Keratinocyte (primary cell): ENCODE measurements at regions not wholly inside any gene's neighbourhood (a gene's known extent, or its start where the extent isn't known, plus 50 kb on each side); places are given as distances from the start of the nearest gene placed in this dataset.

Source experiments
- DNase-seq: peaks from one replicate; pipeline ENCODE4 v3.0.0-alpha.2; 2011; ENCODE audit warnings: low read depth, missing footprints, low spot score
- FAIRE-seq: peaks from 2 replicates; lab custom pipeline; 2011; peaks lifted over from hg19 to GRCh38; lab: Jason Lieb, UNC
- H2AFZ ChIP-seq: 2 replicates; pipeline ENCODE4 v1.6.0; 2012; ENCODE audit warnings: low read length, control low read depth, inconsistent platforms; ENCODE audit not compliant: control insufficient read depth
- H3K27ac ChIP-seq: 2 replicates; pipeline ENCODE4 v1.5.1; 2011; ENCODE audit warnings: low read length; ENCODE audit not compliant: control insufficient read depth, insufficient read depth
- H3K27me3 ChIP-seq: 3 replicates; pipeline ENCODE4 v1.6.0; 2011; ENCODE audit warnings: low read length; ENCODE audit not compliant: control insufficient read depth, insufficient read depth; ENCODE audit errors: extremely low read depth
- H3K36me3 ChIP-seq, 2 experiments: 2 replicates in 1 of 2; 3 replicates in 1 of 2; pipeline ENCODE4 v1.5.1; 2011; ENCODE audit warnings: low read length in 2 of 2, mild to moderate bottlenecking in 1 of 2; ENCODE audit not compliant: control insufficient read depth in 2 of 2, insufficient read depth in 2 of 2; ENCODE audit errors: extremely low read depth in 1 of 2
- H3K4me1 ChIP-seq: 3 replicates; pipeline ENCODE4 v1.5.1; 2011; ENCODE audit warnings: low read length; ENCODE audit not compliant: control insufficient read depth, insufficient read depth; ENCODE audit errors: extremely low read depth
- H3K4me2 ChIP-seq: 3 replicates; pipeline ENCODE4 v1.6.0; 2011; ENCODE audit warnings: low read depth, low read length; ENCODE audit not compliant: control insufficient read depth, insufficient read depth; ENCODE audit errors: extremely low read depth
- H3K4me3 ChIP-seq, 3 experiments: fragments of 200-600 bp in 1 of 3; sonication (generic) in 1 of 3; 2 replicates in 2 of 3; 3 replicates in 1 of 3; pipeline ENCODE4 v1.5.1; 2011 to 2016; ENCODE audit warnings: low read length in 3 of 3, mild to moderate bottlenecking in 3 of 3, control low read depth in 2 of 3, inconsistent platforms in 1 of 3, low read depth in 1 of 3, mixed read lengths in 1 of 3, mixed run types in 1 of 3, moderate library complexity in 1 of 3; ENCODE audit not compliant: control insufficient read depth in 2 of 3, insufficient read depth in 2 of 3; ENCODE audit errors: extremely low read depth in 1 of 3
- H3K79me2 ChIP-seq: 2 replicates; pipeline ENCODE4 v1.6.0; 2012; ENCODE audit warnings: low read length; ENCODE audit not compliant: control insufficient read depth, insufficient read depth
- H3K9ac ChIP-seq: 3 replicates; pipeline ENCODE4 v1.6.0; 2011; ENCODE audit warnings: low read length; ENCODE audit not compliant: control insufficient read depth, insufficient read depth; ENCODE audit errors: extremely low read depth
- H3K9me1 ChIP-seq: 3 replicates; pipeline ENCODE4 v1.6.0; 2011; ENCODE audit warnings: low read length; ENCODE audit not compliant: control insufficient read depth, insufficient read depth; ENCODE audit errors: extremely low read depth
- H3K9me3 ChIP-seq: 2 replicates; pipeline ENCODE4 v1.5.1; 2012; ENCODE audit warnings: low read depth, low read length; ENCODE audit not compliant: control insufficient read depth
- H4K20me1 ChIP-seq: 3 replicates; pipeline ENCODE4 v1.6.0; 2011; ENCODE audit warnings: low read length; ENCODE audit not compliant: control insufficient read depth, insufficient read depth; ENCODE audit errors: extremely low read depth
- EZH2 ChIP-seq: IDR thresholded peaks from one replicate; pipeline ENCODE4 v1.6.1; 2012; ENCODE audit warnings: inconsistent platforms, mild to moderate bottlenecking, low read length, moderate library complexity
- dilution Hi-C: fragments of 300-500 bp; cut with MboI; formaldehyde crosslinking; loops from one replicate; pipeline ENCODE4 v1.7.0; 2020; ENCODE audit warnings: low sequenced_read_pairs; ENCODE audit not compliant: extremely low pct_ligation_motif_present
- TF ChIP-seq, protein P1 (sequence below), 3 experiments: IDR thresholded peaks in 1 of 3; conservative IDR thresholded peaks in 1 of 3; optimal IDR thresholded peaks in 1 of 3; 2 replicates in 2 of 3; 3 replicates in 1 of 3; pipeline versions ENCODE3 to v1.5.1; 2011; ENCODE audit warnings: low read length in 3 of 3, mild to moderate bottlenecking in 3 of 3, moderate library complexity in 2 of 3, control low read depth in 1 of 3, inconsistent platforms in 1 of 3; ENCODE audit not compliant: insufficient read depth in 2 of 3; ENCODE audit errors: extremely low read depth in 1 of 3

DNA sequence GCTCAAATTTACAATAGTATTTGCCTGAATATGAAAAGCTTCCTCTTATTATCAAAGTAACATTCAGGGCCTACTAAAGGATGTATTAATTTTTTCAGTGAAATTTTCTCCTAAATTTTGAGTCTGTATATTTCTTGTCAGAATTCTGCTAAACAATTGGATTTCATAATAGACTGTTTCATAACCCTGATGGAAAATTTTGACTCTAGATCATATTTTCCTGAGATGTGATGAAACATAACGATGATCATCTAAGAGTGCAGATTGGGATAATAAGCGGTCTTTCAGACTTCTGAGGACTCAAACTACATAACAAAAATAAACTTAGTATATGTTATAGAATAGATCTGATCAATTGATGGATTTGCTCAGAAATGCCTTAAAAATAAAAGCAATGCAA lies 574.5 kb upstream of the TBL1XR1 start:
- no peak overlapping the region for H3K4me2 ChIP-seq
- no peak overlapping the region for H3K27ac ChIP-seq
- TF ChIP-seq EZH2: no peak
- TF ChIP-seq, protein P1, sequence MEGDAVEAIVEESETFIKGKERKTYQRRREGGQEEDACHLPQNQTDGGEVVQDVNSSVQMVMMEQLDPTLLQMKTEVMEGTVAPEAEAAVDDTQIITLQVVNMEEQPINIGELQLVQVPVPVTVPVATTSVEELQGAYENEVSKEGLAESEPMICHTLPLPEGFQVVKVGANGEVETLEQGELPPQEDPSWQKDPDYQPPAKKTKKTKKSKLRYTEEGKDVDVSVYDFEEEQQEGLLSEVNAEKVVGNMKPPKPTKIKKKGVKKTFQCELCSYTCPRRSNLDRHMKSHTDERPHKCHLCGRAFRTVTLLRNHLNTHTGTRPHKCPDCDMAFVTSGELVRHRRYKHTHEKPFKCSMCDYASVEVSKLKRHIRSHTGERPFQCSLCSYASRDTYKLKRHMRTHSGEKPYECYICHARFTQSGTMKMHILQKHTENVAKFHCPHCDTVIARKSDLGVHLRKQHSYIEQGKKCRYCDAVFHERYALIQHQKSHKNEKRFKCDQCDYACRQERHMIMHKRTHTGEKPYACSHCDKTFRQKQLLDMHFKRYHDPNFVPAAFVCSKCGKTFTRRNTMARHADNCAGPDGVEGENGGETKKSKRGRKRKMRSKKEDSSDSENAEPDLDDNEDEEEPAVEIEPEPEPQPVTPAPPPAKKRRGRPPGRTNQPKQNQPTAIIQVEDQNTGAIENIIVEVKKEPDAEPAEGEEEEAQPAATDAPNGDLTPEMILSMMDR (optimal IDR thresholded peaks at IDR 0.05 in 1 of 3, IDR thresholded peaks at IDR 0.05 in 1 of 3, conservative IDR thresholded peaks at IDR 0.05 in 1 of 3; ENCODE audit: extremely low read depth in 1 of 3, insufficient read depth in 2 of 3, low read length in 3 of 3): no peak
- DNase-seq (no peak), FAIRE-seq (no peak)
- no peaks in the 10 kb centered on the region for H3K9me3 ChIP-seq
- H3K36me3 ChIP-seq: no peaks in the 10 kb centered on the region
- no peak overlapping the region for H3K4me3 ChIP-seq
- no peaks in the 10 kb centered on the region for H4K20me1 ChIP-seq
- no peaks in the 10 kb centered on the region for H3K9me1 ChIP-seq
- no peak overlapping the region for H2AFZ ChIP-seq
- no peaks in the 10 kb centered on the region for H3K27me3 ChIP-seq
- H3K9ac ChIP-seq: no peak overlapping the region
- peaks cover 22% of the 10 kb centered on the region for H3K4me1 ChIP-seq
- dilution Hi-C loops: no loop called here
- H3K79me2 ChIP-seq: no peaks in the 10 kb centered on the region

DNA sequence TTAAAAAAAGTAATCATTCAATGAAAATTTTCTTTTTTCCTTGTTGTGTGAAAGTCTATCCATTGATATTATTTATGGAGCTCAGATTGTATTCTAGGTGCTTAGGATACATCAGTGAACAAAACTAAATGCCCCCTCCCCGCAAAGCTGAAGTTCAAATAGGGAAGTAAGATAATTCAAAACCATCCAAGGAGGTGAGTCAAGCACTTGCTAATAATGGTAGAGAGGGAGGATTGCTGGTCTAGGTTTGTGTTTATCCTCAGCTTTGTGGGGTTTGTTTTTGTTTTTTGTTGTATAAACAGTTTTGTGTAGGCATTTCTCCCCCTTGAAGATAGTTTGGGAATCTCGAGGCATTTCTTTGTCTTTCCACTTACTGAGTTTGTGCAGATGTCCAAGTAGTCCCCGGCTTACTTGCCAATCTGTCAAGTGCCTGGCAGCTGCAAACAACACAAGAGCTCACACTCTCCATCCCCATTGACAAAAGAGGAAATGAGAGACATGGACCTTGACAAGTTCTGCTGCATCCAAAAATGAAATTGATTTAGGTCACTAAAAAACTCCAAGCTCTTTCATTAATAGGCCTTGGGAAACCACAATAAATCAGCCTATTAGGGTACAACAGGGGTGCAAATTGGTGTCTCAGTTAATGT lies 575.8 kb upstream of the TBL1XR1 start:
- H2AFZ ChIP-seq: no peak overlapping the region
- H3K79me2 ChIP-seq: no peaks in the 10 kb centered on the region
- FAIRE-seq: no peak
- no peaks in the 10 kb centered on the region for H3K9me3 ChIP-seq
- no peak overlapping the region for H3K27ac ChIP-seq
- no peak overlapping the region for H3K4me3 ChIP-seq
- H3K4me1 ChIP-seq: peaks cover 29% of the 10 kb centered on the region
- no peaks in the 10 kb centered on the region for H4K20me1 ChIP-seq
- H3K9me1 ChIP-seq: no peaks in the 10 kb centered on the region
- no peak for DNase-seq
- no peak overlapping the region for H3K9ac ChIP-seq
- TF ChIP-seq, protein P1 (optimal IDR thresholded peaks at IDR 0.05 in 1 of 3, IDR thresholded peaks at IDR 0.05 in 1 of 3, conservative IDR thresholded peaks at IDR 0.05 in 1 of 3; ENCODE audit: extremely low read depth in 1 of 3, insufficient read depth in 2 of 3, low read length in 3 of 3): no peak
- dilution Hi-C loops: no loop called here
- H3K36me3 ChIP-seq: no peaks in the 10 kb centered on the region
- H3K27me3 ChIP-seq: no peaks in the 10 kb centered on the region
- no peak overlapping the region for H3K4me2 ChIP-seq
